ENCODE measurements at regions not wholly inside any gene's neighbourhood (a gene's known extent, or its start where the extent isn't known, plus 50 kb on each side); places are given as distances from the start of the nearest gene placed in this dataset.

DNA sequence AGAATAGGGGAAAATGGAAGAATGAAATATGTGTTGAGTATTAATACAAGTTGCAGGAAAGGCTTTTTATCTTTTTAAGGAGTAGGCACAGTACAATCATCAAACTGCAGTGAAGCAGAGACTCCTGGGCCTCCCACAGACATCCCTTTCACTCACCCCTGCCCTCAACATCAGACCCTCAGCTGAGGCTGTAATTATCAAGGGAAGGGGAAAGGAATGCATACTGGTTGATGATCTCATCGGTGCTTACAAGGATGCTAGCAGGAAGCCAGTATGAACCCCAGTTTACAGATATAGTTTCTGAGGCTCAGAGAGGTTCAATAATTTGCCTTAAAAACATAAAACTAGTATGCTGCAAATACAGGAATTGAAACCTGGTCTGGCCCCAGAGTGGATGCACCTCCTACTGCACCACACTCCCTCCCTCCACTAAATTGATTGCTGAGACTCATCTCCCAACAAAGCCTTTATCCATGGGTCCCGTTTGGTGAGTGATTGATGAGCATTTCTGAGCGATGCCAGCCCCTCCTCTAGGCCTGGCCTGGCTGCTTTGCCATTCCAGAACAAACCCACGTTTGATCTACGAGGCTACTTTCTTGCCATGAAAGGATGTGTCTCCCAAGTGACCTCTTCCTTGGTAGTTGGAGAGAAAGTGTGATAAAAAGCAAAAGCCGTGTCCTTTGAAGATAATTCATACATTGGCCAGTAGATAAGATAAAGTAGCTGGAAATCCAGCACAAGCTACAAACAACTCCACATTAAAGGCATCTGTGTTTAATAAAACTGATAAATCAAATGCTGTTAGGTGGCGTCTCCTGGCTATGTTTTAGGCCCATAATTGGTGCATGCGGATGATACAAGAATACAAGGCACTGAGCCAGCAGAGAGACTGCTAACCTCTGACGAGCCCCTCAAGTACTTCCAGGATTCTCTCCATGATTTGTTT, 233.9 kb upstream of the CAMK1G start:
- TF ChIP-seq CTCF (IDR thresholded peaks at IDR 0.05) (no peak), REST (IDR thresholded peaks at IDR 0.05; ENCODE audit: insufficient read depth in 1 of 2, low read depth in 2 of 2, low read length in 1 of 2) (no peak), POLR2AphosphoS5 (IDR thresholded peaks at IDR 0.05; ENCODE audit: low read depth, low read length) (no peak), TCF7L2 (IDR thresholded peaks at IDR 0.05; ENCODE audit: low read depth, low read length) (no peak)
